GM18507 (cell line): ENCODE measurements at regions not wholly inside any gene's neighbourhood (a gene's known extent, or its start where the extent isn't known, plus 50 kb on each side); places are given as distances from the start of the nearest gene placed in this dataset.
A peak's percentile ranks its signal among the peaks of the same experiment; 100 is the strongest.

ENCODE experiments used
- DNase-seq: peaks from one replicate; pipeline ENCODE4 v3.0.0; 2011; ENCODE audit warnings: low read depth; ENCODE audit not compliant: insufficient read length; ENCODE audit errors: extremely low spot score
- FAIRE-seq: peaks from 2 replicates; lab custom pipeline; 2011; peaks lifted over from hg19 to GRCh38; lab: Jason Lieb, UNC

DNA sequence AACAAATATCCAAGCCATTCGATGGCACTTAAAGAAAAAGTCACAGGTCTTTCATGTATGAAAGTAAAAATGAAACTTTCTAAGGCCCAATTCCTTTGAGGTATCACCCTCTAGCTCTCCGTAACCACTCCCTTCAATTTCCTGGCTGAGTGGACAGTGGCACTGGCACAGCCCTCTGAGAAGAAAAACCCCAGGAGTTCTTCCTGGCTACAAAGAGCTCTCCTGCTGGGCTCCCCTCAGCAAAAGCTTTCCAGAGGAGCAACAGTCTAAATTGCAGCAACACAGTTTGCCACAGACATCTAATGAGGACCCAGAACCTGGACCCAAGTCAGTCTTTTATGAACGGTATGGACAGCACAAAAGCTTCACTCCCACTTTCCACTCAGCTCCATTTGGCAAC, 71.8 kb downstream of the FUNDC1 start:
- DNase-seq (no peak), FAIRE-seq (no peak)

DNA sequence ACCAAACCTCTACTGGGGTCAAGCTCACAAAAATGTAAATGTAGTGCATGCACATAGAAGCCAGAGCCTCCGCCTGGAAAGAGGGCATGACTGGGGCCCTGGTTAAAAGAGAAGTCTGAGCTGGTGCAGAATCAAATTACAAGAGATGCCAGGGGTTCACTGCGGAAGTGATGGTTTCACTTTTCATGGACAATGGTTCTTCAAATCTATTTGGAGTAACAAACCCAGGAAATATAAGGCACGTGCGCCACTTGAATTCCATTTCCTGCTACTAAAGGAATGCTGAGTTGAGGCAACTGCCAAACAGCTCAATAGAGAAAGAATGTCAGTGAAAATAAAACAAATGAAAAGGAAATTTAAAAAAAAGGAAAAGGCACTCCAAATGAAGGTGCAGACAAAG, 79.8 kb downstream of the FUNDC1 start:
- FAIRE-seq = no peak
- DNase-seq = no peak

DNA sequence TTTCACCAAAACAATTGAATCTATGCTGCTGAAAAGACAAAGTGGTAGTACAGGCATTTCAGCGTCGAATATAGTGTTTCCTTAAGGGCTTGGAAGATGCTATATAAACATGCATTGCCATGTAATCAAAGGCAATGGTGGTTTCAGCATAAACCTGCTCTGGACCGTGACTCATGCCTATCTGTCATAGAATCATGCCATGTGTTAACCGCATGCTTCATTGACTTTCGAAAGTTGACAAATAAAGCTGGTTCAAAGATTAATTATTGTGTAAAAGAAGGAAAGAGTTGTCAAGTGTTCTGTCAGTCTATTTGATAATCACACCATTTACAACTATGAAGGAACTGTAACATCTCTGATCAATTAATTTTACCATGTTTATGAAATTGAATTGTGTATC, 83.2 kb downstream of the FUNDC1 start:
- FAIRE-seq (no peak), DNase-seq (no peak)

DNA sequence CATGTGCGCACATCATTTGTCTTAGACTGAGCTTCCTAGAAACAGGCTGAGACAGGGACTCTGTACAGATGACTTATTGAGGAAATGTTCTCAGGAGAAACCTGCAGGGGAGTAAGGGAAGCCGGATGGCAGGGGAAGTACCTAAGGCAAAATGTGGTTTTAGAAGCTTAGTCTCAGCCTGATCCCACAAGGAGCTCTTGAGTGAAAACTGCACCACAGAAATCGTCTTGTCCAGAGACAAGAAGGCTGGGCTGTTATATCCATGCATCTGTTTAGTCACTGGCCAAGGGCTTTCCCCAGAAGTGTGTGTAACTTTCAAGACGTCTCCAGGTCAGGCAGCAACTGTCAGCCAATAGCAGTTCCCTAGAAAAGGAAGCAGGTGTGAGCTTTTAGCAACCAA, 86.0 kb downstream of the FUNDC1 start:
- DNase-seq (no peak), FAIRE-seq (no peak)

DNA sequence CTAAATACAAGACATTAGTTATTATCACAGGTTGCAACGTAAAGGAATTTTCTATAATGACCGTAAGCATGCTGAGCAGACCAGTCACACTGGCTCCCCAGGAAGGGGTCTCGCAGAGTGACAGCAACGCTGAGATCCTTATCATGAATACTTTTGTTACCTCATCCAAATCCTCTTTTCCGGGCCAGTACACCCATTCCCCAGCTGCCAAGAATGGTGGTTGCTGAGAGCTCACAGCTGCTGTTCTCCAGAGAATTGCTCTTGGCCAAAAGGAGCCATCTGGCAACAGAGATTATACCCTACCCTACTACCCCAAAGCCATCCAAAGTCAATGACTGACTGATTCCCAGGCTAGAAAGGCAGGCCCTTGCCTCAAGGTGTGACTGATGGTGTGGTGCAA, 91.6 kb downstream of the FUNDC1 start:
- no peak for FAIRE-seq
- no peak for DNase-seq

DNA sequence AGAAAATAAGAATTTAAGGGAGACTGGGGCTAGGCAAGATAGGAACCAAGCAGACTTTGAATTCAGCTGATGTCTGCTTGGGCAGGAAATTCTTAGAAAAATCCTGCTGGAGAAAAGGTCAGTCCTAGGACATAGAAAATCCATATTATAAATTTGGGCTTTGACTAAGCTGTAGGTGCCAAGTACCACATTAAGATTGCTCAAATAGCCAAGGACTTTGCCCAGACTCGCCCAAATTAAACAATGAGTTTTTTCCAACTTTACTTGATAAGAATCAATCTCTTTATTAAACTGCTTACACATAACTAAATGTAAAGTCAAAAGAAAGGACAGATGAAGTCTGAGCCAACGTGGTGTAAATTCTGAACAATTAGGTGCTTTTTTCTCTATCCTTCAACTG, 95.4 kb downstream of the FUNDC1 start:
- no peak for FAIRE-seq
- no peak for DNase-seq

DNA sequence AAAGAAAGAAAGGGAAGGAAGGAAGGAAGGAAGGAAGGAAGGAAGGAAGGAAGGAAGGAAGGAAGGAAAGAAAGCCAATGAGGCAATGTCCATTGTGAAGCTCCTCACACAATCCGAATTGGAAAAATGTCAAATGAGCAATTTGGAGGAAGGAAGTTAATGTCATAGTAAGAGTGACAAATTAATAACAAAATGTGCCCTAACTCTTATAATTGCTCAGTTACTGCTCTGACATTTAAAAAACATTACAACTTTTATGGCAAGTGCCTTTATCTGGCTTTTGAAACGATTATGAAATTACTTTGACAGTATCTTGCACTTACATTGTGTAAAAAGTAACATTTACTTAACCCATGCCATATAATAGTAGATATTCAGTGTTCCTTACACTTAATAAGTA, 96.5 kb upstream of the EFHC2 start:
- DNase-seq = no peak
- FAIRE-seq = no peak

DNA sequence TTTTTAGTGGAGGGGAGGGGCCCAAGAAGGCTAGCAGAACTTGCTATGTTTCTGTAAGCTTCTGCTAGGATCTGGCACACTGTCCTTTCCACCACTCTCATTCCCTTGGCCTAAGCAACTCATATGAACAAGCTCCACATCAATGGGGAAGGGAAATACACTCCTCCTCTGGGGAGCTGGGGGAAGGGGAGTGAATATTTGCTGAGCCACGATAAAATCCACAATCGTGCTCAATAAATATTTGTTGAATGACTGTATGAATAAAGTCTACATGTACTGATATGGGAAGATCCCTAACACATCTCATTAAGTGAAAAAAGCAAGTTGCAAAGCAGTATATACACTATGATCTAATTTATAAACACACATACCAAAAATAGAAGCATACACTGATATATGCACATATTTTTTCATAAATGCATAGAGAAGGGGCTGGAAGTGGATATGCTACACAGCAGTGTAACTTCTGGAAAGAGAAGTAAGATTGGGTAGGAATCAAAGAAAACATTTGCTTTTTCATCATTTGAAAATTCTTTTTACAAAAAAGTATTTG, 95.8 kb upstream of the EFHC2 start:
- DNase-seq (no peak), FAIRE-seq (no peak)

DNA sequence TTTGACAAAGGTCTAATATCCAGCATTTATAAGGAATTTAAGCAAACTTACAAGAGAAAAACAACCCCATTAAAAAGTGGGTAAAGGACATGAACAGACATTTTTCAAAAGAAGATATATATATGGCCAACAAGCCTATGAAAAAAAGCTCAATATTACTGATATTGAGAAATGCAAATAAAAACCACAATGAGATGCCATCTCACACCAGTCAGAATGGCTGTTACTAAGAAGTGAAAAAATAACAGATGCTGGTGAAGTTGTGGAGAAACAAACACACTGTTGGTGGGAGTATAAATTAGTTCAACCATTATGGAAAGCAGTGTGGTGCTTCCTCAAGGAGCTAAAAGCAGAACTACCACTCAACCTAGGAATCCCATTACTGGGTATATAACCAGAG, 91.6 kb upstream of the EFHC2 start:
- no peak for FAIRE-seq
- no peak for DNase-seq

DNA sequence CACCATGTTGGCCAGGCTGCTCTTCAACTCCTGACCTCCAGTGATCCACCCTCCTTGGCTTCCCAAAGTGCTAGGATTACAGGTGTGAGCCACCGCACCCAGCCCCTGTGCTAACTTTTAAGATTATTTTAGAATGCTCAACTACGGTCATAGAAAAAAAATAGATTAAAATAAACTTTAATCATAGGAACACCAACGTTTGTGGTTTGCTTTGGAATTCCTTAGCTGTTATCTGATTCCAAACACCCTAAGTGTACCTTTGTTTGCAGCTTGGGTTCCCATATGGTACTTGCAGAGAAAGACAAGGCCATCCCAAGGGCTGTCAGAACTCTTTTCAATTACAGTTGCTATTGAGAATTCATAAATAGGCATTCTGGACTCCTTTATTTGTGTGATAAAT, 90.1 kb upstream of the EFHC2 start:
- DNase-seq = no peak
- FAIRE-seq = no peak

DNA sequence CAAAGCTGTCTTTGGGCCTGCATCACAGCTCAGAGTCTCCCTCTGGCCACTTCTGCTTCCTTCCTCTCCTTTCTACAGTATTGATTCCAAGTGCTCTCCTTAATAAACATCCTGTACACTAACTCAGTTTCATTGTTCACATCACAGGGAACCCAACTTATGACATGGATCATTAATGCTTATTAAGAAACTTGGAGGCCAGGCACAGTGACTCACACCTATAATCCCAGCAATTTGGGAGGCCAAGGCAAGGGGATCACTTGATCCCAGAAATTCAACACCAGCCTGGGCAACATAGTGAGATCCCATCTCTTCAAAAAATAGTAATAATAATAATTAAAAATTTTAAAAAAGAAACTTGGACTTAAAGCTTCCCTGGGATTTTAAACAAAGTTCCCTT, 89.2 kb upstream of the EFHC2 start:
- DNase-seq (no peak), FAIRE-seq (peak; percentile 100)

DNA sequence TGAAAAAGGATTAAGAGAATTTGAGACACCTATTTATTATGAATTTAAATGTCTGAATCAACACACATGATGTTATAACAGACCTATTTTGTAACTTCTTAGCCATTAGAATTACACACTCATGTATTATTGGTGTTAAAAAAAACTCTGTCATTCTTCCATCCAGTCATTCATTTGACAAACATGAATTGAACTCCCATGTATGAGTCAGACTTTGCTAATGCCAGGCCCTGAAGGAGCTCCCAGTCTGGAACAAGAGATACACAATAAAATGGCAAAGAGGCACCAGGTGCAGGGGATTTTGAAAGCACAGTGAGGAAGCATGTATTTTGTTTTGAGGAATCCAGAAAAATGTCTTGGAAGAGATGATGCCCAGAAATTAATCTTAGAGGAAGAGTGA, 87.7 kb upstream of the EFHC2 start:
- no peak for DNase-seq
- no peak for FAIRE-seq

DNA sequence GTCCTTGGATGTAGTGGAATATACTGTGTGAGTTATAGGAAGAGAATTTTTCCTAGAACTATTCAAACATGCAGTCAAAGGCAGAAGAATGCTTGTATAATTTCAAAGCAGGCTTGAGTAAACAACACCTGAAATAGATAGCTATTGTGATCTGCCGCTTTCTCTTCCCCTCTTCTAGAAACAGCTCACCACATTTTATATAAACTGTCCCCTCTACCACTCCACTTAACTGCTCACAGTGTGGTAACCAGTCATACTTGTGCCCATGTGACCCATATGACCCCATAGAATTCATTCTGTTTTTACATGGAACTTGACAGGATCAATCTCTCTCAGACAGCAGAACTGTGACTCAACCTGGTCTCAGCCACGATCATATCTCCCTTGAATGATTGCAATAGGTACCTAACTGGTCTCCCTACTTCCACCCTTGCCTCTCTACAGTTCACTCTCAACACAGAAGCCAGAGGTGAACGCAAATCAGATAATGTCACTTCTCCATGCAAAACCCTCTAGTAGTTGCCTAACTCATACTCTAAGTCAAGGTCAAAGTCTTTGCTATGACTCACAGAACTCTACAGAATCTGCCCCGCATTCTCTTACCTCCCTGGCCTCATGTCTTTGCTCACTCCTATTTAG, 85.6 kb upstream of the EFHC2 start:
- FAIRE-seq (no peak), DNase-seq (no peak)

DNA sequence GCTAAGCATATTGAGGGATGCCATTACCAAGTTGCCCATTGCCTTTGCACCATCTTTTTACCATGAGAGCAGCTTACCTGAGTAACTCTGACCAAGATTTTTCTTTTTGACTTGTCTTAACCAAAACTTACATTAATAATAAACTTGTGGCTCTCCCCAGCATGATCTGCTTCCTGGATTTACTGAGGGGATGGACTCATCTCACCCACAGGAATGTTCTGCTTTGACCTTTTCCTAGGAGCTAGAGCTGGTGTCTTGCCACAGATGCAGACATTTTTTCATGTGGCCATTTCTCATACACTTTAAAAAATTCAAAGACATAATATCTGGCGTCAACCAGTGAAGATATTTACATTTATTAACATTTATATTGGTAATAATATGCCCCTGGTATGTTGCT, 79.2 kb upstream of the EFHC2 start:
- no peak for FAIRE-seq
- no peak for DNase-seq

DNA sequence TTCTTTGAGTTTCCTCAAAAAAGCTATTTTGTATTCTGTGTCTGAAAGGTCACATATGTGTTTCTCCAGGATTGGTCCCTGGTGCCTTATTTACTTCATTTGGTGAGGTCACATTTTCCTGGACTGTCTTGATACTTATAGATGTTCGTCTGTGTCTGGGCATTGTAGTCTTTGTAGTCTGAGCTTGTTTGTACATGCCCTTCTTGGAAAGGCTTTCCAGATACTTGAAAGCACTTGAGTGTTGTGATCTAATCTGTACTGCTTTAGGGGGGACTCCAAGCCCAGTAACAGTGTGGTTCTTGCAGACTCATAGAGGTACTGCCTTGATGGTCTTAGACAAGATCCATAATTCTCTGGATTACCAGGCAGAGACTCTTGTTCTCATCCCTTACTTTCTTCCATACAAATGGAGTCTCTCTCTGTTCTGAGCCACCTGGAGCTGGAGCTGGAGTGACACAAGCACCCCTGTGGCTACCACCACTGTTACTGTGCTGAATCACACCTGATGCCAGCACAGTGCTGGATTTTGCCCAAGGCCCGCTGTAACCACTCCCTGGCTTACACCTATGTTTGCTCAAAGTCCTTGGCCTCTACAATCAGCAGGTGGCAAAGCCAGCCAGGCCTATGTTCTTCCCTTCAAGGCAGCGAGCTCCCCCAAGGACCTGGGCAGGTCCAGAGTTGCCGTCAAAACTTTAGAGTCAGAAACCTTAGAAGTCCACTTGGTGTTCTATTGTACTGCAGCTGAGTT, 72.3 kb upstream of the EFHC2 start:
- DNase-seq (no peak), FAIRE-seq (no peak)

DNA sequence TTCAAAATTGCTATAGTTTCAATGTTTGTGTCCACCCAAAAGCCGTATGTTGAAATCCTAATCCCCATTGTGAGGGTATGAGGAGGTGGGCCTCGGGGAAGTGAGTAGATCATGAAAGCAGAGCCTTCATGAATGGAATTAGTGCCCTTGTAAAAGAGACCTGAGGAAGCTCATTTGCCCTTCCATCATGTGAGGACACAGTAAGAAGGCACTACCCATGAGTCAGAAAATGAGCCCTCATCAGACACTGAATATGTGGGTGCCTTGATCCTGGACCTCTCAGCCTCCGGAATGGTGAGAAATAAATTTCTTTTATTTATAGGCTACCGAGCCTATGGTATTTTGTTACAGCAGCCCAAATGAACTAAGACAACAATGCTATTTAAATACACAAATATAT, 57.7 kb upstream of the EFHC2 start:
- FAIRE-seq (no peak), DNase-seq (no peak)

DNA sequence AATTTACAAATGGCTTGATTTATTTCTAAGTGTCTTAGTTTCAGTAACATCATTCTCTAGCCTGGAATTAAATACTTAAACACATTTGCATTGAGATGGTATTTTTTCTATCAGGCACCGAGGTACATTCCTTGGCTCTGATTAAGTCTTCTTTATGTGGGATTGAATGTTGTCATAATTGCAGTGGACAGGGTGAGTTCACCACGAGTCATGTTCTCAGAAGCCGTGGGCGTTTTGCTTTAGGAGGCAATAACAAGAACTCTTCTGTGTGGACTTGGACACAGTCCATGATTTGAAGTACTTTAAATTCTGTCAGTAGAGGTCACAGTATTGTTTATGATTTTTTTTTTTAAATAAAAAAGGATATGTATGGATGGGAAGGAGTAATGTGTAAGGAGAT, 57.1 kb upstream of the EFHC2 start:
- FAIRE-seq = no peak

DNA sequence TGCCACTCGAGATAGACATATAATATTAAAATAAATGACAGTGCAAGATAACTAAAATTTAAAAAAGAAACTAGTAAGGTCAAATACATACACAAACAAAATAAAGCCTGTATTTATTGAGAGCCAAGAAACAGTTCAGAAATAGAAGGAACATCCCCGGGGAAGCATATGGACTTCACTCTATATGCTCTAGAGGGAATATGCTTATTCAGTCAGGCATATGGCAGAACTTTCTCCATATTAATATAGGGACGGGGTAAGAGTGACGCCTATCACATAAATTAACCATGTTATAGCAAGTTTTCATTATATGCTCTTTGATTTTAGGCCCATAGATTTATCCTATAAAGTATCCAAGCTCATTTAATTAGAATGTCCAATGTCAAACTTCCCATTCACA, 56.7 kb upstream of the EFHC2 start:
- DNase-seq = no peak
- no peak for FAIRE-seq

More for the DNA sequence above, 57.1 kb upstream of the EFHC2 start:
- DNase-seq = no peak
